Heart right ventricle (tissue), 16 donors: ENCODE measurements at regions not wholly inside any gene's neighbourhood (a gene's known extent, or its start where the extent isn't known, plus 50 kb on each side); places are given as distances from the start of the nearest gene placed in this dataset.

ENCODE experiments used
- ATAC-seq, 8 donors: fragments of 200-7000 bp; cut with Tn5 transposase; one replicate each; pipeline ENCODE4 v1.9.1; 2020; ENCODE audit warnings: mild to moderate bottlenecking in 8 of 8, moderate library complexity in 8 of 8, moderate number of reproducible peaks in 1 of 8
- DNase-seq, 2 donors: peaks; one replicate each; pipeline ENCODE4 v3.0.0-alpha.2; 2020
- H3K27ac ChIP-seq, 10 donors: fragments of 200-600 bp; sonication (generic) in 2 of 10; one replicate each; pipeline versions ENCODE4 v1.5.0 to v1.8.0; 2020 to 2022; ENCODE audit warnings: mild to moderate bottlenecking in 3 of 10
- H3K27me3 ChIP-seq, 7 donors: fragments of 200-600 bp; one replicate each; pipeline ENCODE4 v1.8.0; 2021 to 2022; ENCODE audit warnings: mild to moderate bottlenecking in 2 of 7
- H3K36me3 ChIP-seq, 9 donors: fragments of 200-600 bp; sonication (generic) in 1 of 9; one replicate each; pipeline versions ENCODE4 v1.5.0 to v1.8.0; 2020 to 2022; ENCODE audit warnings: mild to moderate bottlenecking in 2 of 9
- H3K4me1 ChIP-seq, 9 donors: fragments of 200-600 bp; sonication (generic) in 1 of 9; one replicate each; pipeline versions ENCODE4 v1.5.0 to v1.8.0; 2020 to 2022; ENCODE audit warnings: mild to moderate bottlenecking in 4 of 9
- H3K4me3 ChIP-seq, 10 donors: fragments of 200-600 bp; sonication (generic) in 2 of 10; one replicate each; pipeline versions ENCODE4 v1.5.0 to v1.8.0; 2020 to 2022; ENCODE audit warnings: mild to moderate bottlenecking in 7 of 10, moderate library complexity in 2 of 10
- H3K9me3 ChIP-seq, 11 donors: fragments of 200-600 bp in 10 of 11; sonication (generic) in 2 of 11; one replicate each; pipeline versions ENCODE4 v1.5.0 to v1.8.0; 2013 to 2022; ENCODE audit warnings: mild to moderate bottlenecking in 2 of 11, control low read depth in 1 of 11, moderate library complexity in 1 of 11
- WGBS, 2 donors: extraction: QIAGEN DNeasy Blood & Tissue Kit; methylation state at CpG; one replicate each; pipeline ENCODE4 v1.1.7; 2013; ENCODE audit warnings: inconsistent platforms in 1 of 2; 5-methylcytosine and 5-hydroxymethylcytosine counted together
- intact Hi-C, 10 donors: fragments of 100-400 bp; cut with DNase I; formaldehyde crosslinking; loops; one replicate each; pipeline versions ENCODE4 v1.11.1 to v1.14.2; 2022
- TF ChIP-seq, protein P1 (sequence below), 9 donors: fragments of 200-600 bp; sonication (generic) in 2 of 9; IDR thresholded peaks; one replicate each; pipeline versions ENCODE4 v1.5.0 to v1.8.0; 2021 to 2022; ENCODE audit warnings: antibody characterized with exemption in 9 of 9, mild to moderate bottlenecking in 5 of 9, moderate library complexity in 1 of 9
- donor health status: Arrhythmogenic right ventricular cardiomyopathy.
- donor health status: ischemic (EF 13 %, LVEDD 7.1; RV severe dilation, severe dysfunction).
- donor health status: healthy with polysubstance abuse.
- donor health status: DM: no; HTN: yes; CAD: no.
- donor health status: DM: no; HTN: no; CAD: no.
- donor health status: ischemic (EF 25% LVEDD 6.9; RV normal size, moderate dysfunction).
- donor health status: ischemic (EF 25% LVEDD 5.7; RV mildly dilated, moderate dysfunction).
- donor health status: healthy.
- donor health status: DM: yes; HTN: yes; CAD: no.
- donor health status: Ischemic cardiomyopathy.
- donor health status: ischemic (EF 35%, LVEDD 5.7; RV mildly dilated, moderate dysfunction).
- donor health status: nonischemic (EF 11% LVEDD 7.7; RV severe dilation, severe dysfunction).
- donor health status: DM: yes; HTN: yes; CAD: no.
- donor health status: PGD.
- donor health status: ischemic (EF 29% LVEDD 5.4; RV normal size, mild dysfunction).
- donor health status: nonischemic (EF 23%, LVEDD 6.1; RV moderate dilation, normal function).

DNA sequence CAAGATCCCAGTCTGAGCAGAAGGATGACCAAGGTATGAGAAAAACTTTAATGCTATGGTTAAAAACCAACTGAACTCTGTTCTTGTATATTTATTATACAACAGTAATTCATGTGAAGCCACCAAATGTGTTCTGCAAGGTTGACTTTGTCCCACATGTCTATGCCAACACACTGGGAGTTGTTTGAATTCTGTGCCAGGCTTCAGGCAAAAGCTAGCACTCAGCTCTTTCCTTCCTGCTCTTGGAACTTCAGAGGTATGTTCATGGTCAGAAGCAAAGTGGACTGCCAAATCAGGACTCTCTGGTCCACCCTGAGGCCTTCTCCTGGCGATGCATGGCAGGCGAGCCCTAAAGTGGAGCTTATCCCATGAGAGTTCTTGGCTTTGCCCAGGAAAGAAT, 205.6 kb upstream of the AR start:
- Histone ChIP-seq H3K27ac (no peak overlapping the region), H3K4me3 (no peak overlapping the region), H3K4me1 (no peaks in the 10 kb centered on the region), H3K9me3 (no peaks in the 10 kb centered on the region), H3K27me3 (no peaks in the 10 kb centered on the region), H3K36me3 (no peaks in the 10 kb centered on the region)
- ATAC-seq (no peak), DNase-seq (no peak)
- 73 to 81% methylated on average over 2 of the region's 2 CpGs for WGBS, 2 donors
- TF ChIP-seq, protein P1, sequence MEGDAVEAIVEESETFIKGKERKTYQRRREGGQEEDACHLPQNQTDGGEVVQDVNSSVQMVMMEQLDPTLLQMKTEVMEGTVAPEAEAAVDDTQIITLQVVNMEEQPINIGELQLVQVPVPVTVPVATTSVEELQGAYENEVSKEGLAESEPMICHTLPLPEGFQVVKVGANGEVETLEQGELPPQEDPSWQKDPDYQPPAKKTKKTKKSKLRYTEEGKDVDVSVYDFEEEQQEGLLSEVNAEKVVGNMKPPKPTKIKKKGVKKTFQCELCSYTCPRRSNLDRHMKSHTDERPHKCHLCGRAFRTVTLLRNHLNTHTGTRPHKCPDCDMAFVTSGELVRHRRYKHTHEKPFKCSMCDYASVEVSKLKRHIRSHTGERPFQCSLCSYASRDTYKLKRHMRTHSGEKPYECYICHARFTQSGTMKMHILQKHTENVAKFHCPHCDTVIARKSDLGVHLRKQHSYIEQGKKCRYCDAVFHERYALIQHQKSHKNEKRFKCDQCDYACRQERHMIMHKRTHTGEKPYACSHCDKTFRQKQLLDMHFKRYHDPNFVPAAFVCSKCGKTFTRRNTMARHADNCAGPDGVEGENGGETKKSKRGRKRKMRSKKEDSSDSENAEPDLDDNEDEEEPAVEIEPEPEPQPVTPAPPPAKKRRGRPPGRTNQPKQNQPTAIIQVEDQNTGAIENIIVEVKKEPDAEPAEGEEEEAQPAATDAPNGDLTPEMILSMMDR (IDR thresholded peaks at IDR 0.05) = no peak
- intact Hi-C loops = no loop called here

DNA sequence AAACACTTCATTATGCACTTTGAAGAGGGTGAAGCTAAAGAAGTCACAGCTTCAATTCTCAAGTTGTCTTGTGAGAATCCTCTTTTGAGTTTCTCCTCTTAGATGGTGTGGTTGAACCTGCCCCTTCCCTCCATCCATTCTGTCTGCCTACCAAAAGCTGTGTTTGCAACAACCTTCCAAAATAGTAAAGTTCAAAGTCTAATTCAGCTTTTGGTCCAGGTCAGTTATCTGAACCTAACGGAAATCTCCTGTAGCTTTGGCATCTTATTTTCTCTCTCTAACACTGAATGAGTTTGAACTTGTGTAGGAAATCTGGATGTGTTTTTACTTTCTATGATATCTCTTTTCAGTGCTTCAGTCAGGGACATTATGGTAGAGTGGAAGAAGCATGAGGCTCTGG, 201.7 kb upstream of the AR start:
- no peak for ATAC-seq
- Histone ChIP-seq H3K4me1 (no peaks in the 10 kb centered on the region), H3K27me3 (peaks cover 0 to 7% (median 0%) of the 10 kb centered on the region in 7 donors), H3K27ac (no peak overlapping the region), H3K4me3 (no peak overlapping the region), H3K36me3 (no peaks in the 10 kb centered on the region), H3K9me3 (no peaks in the 10 kb centered on the region)
- TF ChIP-seq, protein P1 (IDR thresholded peaks at IDR 0.05) = no peak
- no peak for DNase-seq
- intact Hi-C loops = no loop called here
- WGBS, 2 donors = 85 to 87% methylated on average over 1 of the region's 1 CpG

DNA sequence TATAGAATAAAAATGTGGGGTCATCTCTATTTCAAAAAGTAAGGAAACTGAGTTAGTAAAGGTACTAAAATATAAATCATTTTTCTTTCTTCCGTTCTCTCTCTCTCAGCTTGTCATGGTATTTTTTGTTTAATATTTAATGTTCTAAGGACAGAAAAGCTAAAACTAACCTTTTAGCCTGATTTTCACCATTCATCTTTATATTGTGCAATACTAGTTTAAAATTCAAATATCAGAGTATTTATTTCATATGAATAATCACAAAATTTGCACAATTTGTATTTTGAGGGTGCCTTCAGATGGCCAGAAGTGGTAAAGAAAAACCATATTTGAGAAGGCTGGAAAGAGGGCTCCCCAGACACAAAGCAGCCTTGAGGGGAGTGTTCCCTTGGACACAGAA, 197.6 kb upstream of the AR start:
- no peaks in the 10 kb centered on the region for H3K4me1 ChIP-seq
- H3K27me3 ChIP-seq = peaks cover 0 to 7% (median 0%) of the 10 kb centered on the region in 7 donors
- no peak overlapping the region for H3K4me3 ChIP-seq
- TF ChIP-seq, protein P1 (IDR thresholded peaks at IDR 0.05) = no peak
- ATAC-seq (no peak), DNase-seq (no peak)
- H3K27ac ChIP-seq = no peak overlapping the region
- intact Hi-C loops = no loop called here
- WGBS, 2 donors = 81% methylated on average over 1 of the region's 1 CpG
- no peaks in the 10 kb centered on the region for H3K9me3 ChIP-seq
- no peaks in the 10 kb centered on the region for H3K36me3 ChIP-seq

DNA sequence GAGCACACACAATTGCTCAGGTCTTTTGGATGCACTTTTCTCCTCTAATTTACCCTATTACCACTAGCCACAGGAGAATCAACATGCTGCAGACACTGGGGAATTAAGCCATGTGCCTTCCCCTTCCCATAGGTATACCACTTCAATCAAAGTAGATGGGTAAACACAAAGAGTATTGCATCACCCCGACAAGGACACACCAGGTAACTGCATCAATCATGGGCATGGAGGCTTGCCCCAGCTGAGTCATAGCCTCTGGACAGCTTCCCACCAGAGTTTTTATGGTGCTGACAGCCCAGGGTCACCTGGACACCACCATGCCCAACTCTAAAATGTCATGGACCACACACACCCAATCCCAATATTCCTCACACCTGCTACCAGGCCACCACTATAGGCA, 197.2 kb upstream of the AR start:
- no peak for DNase-seq
- no peak overlapping the region for H3K27ac ChIP-seq
- H3K4me3 ChIP-seq = no peak overlapping the region
- TF ChIP-seq, protein P1 (IDR thresholded peaks at IDR 0.05) = no peak
- H3K4me1 ChIP-seq = no peaks in the 10 kb centered on the region
- 63 to 77% methylated on average over 1 of the region's 1 CpG for WGBS, 2 donors
- intact Hi-C loops = no loop called here
- ATAC-seq = no peak
- no peaks in the 10 kb centered on the region for H3K9me3 ChIP-seq
- peaks cover 0 to 7% (median 0%) of the 10 kb centered on the region in 7 donors for H3K27me3 ChIP-seq
- no peaks in the 10 kb centered on the region for H3K36me3 ChIP-seq

DNA sequence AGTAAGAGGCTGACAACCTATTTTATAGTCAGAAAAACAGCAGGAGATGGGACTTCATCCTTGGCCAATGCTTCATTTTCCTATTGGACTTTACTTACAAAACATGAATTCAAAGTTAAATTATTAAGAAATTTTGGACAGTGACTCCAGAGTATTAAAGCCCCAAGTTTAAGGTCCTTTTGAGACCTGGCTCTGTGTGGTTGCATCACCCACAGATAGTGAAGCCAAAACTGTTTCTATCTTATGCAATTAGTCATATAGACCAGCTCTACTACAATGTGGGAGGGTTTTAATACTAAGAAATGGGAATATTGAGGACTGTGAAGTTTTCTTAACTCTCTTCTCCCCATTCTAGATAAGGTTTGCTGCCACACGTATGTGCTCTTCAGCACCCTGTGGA, 196.7 kb upstream of the AR start:
- intact Hi-C loops = no loop called here
- no peaks in the 10 kb centered on the region for H3K9me3 ChIP-seq
- TF ChIP-seq, protein P1 (IDR thresholded peaks at IDR 0.05) = no peak
- H3K27me3 ChIP-seq = peaks cover 0 to 12% (median 0%) of the 10 kb centered on the region in 7 donors
- no peaks in the 10 kb centered on the region for H3K36me3 ChIP-seq
- no peak overlapping the region for H3K4me3 ChIP-seq
- H3K4me1 ChIP-seq = no peaks in the 10 kb centered on the region
- no peak for DNase-seq
- WGBS, 2 donors = 69 to 87% methylated on average over 1 of the region's 1 CpG
- ATAC-seq = no peak
- H3K27ac ChIP-seq = no peak overlapping the region
